ENCODE measurements at regions not wholly inside any gene's neighbourhood (a gene's known extent, or its start where the extent isn't known, plus 50 kb on each side); places are given as distances from the start of the nearest gene placed in this dataset.
"Not testable (repeated sequence)": the region's sequence is repeated elsewhere in the genome, so short reads cannot be mapped to it uniquely, and the experiment has no call there.

GRCh38 chr14:105628126-105628525 is 101.7 kb downstream of the TMEM121 start:
- TF ChIP-seq CTCF (IDR thresholded peaks at IDR 0.05; ENCODE audit: low read depth, low read length); POLR2A (IDR thresholded peaks at IDR 0.05; ENCODE audit: extremely low read depth, insufficient read length): not testable (repeated sequence)

Data from NB4 (cell line).